GM10248 (cell line): ENCODE measurements at regions not wholly inside any gene's neighbourhood (a gene's known extent, or its start where the extent isn't known, plus 50 kb on each side); places are given as distances from the start of the nearest gene placed in this dataset.

Experiments used
- CTCF ChIA-PET: fragments of 300-600 bp; sonication (Branson Sonifier 250); formaldehyde crosslinking; extraction: SDS; loops from one replicate; lab custom pipeline; 2021; ENCODE audit warnings: antibody characterized with exemption; lab: Yijun Ruan, JAX
- POLR2A ChIA-PET: fragments of 350-650 bp; sonication (Branson Sonifier 250); formaldehyde crosslinking; extraction: SDS; loops from one replicate; lab custom pipeline; 2020; ENCODE audit warnings: antibody characterized with exemption; lab: Yijun Ruan, JAX
- DNase-seq: peaks from one replicate; pipeline ENCODE4 v3.0.0; 2012; ENCODE audit errors: extremely low spot score
- TF ChIP-seq, protein P1 (sequence below): IDR thresholded peaks from 2 replicates; pipeline ENCODE4 v1.5.1; 2012; ENCODE audit warnings: mild to moderate bottlenecking, low read depth; ENCODE audit errors: extremely low read depth, missing control alignments, control extremely low read depth

DNA sequence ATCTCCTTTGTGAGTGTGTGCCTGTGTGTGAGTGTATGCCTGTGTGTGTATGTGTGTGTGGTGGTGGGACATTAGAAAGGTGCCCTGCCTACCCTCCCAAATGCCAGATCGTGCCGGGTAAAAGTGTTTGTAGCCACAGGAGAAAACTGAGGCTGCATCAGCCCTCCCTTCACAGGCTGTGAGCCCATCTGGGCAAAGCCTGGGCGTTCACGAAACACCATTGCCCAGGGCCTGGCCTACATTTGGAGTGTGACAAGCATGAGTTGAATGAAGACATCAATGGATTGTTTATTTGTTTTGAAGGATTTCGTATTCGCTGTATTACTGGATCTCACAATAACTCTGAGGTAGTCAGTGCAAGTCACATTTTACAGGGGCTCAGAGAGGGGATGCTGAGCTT lies 270.8 kb downstream of the NSG2 start:
- POLR2A ChIA-PET, result no interaction called here

DNA sequence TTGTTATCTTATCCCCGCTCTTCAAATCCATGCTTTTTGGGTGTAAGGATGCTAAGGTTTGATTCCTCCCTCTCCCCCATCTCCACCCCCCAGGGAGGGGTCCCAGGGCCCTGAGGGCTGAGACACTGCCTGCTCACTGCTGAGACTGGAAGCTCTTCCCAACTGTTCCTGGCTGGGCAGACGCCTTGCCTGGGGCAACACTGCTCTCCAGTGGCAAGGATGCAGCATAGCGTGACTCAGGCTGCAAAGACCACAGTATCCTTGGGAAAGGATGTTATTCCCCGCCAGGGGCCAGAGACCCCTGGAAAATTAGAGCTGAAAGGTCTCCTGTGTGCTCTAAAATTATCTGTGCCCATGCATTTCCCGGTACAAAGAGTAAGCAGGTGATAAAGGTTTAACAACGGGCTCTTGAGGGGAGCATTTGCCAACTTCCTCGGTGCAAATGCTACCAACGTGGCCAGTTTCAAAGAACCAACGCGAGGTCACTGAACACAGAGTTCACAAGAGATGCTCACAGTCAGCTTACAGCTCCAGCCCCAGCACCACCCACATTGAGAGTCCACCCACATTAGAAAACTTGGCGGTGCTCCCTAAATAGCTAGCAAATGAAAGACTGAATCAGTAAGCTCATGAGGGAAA lies 271.9 kb downstream of the NSG2 start:
- CTCF ChIA-PET, result interaction anchor here (0.6 to 3.4 kb wide), 17 partner anchors 8 to 1026 kb away, joined by 3 to 20 read pairs (median 5); partner anchors contain the start of gene NSG2
- peak; percentile 42 for DNase-seq
- TF ChIP-seq, protein P1, sequence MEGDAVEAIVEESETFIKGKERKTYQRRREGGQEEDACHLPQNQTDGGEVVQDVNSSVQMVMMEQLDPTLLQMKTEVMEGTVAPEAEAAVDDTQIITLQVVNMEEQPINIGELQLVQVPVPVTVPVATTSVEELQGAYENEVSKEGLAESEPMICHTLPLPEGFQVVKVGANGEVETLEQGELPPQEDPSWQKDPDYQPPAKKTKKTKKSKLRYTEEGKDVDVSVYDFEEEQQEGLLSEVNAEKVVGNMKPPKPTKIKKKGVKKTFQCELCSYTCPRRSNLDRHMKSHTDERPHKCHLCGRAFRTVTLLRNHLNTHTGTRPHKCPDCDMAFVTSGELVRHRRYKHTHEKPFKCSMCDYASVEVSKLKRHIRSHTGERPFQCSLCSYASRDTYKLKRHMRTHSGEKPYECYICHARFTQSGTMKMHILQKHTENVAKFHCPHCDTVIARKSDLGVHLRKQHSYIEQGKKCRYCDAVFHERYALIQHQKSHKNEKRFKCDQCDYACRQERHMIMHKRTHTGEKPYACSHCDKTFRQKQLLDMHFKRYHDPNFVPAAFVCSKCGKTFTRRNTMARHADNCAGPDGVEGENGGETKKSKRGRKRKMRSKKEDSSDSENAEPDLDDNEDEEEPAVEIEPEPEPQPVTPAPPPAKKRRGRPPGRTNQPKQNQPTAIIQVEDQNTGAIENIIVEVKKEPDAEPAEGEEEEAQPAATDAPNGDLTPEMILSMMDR, result peak; percentile 67
- POLR2A ChIA-PET, result no interaction called here

More for the DNA sequence above, 270.8 kb downstream of the NSG2 start:
- no peak for DNase-seq
- TF ChIP-seq, protein P1, result no peak
- CTCF ChIA-PET, result interaction anchor here (0.9 to 3.4 kb wide), 12 partner anchors 9 to 1024 kb away, joined by 3 to 20 read pairs (median 6); partner anchors contain the start of gene NSG2

DNA sequence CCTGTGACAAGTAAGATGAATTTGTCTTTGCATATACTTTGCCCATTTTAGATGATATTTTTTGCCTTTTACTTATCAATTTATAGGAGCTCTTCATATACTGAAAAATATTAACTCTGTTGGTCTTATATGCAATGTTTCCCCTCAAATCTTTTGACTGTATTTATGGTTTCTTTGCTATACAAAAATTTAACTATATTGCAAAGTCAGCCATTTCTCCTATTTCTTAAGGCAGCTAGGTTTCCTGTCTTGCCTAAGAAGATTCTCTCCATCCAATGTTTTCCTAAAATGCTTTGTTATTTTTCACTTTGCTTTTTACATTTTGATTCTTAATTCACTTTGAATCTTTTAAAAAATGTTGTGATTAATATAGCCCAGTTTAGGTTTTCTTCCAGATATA lies 273.1 kb downstream of the NSG2 start:
- ChIA-PET POLR2A (no interaction called here), CTCF (interaction anchor here (1.4 to 3.4 kb wide), 6 partner anchors 8 to 273 kb away, joined by 6 to 20 read pairs (median 7); partner anchors contain the start of gene NSG2)
- TF ChIP-seq, protein P1, result no peak
- DNase-seq, result no peak

DNA sequence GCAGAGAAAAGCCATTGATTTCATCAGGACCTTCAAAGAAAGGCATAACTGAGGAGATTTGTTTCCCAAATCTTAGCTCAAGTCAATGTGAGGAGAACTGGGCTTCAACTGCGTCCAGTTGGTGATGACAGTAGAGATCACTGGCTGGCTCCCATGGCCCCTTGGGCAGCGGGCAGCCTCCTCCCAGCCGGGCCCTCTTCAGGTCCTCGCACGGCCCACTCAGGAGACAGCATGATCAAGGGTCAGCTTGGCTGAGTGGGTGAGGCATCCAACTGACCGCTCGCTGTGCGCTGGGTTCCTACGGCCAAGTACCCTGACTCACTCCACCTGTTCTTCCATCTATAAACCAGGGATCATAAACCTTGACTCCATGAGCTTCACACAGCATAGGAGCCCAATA lies 274.0 kb downstream of the NSG2 start:
- TF ChIP-seq, protein P1, result no peak
- no peak for DNase-seq
- ChIA-PET CTCF (interaction anchor here (1.4 to 3.4 kb wide), 3 partner anchors 7 to 15 kb away, joined by 6 to 10 read pairs (median 7); no protein-coding TSS in a partner anchor), POLR2A (no interaction called here)

DNA sequence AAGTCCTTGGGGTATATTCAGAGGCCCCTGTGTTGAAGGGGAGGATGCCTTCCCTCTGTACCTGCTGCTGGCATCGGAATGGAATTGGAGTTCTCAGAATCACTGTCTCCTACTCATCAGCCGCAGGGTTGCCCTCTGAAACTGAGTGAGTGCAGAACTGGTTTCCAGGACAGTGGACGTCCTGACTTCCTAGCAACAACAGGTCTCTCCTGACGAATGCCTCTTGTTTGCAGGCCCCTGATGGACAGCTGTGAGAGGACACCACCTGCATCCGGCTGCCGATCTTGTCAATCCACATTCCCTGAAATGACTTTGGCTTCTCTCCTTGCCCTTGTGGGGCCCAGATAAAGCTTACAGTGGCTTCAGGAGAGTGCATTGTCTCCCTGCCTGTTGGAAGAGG lies 274.5 kb downstream of the NSG2 start:
- TF ChIP-seq, protein P1, result no peak
- no peak for DNase-seq
- CTCF ChIA-PET, result interaction anchor here (2.0 kb wide), 1 partner anchor 9 kb away, joined by 7 read pairs; no protein-coding TSS in a partner anchor
- POLR2A ChIA-PET, result no interaction called here

DNA sequence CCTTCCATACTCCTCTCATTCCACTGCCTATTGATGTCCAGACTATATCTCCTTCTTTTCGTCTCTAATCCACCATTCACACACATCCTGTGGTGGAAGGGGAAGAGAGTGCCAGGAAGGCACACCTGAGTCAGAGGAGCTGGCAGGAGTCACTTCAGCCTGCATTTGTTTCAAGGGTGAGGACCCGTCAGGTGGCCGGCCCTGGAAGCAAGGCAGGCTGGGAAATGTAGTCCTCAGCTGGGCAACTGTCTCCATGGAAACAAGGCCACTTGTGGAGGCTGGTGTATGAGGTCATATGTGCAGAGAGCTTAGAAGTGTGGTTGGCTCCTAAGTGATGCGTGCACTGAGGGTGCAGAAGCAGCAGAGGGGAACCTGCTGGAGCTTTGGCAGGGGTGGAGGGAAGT lies 278.4 kb downstream of the NSG2 start:
- CTCF ChIA-PET, result interaction anchor here (1.2 to 4.8 kb wide), 4 partner anchors 12 to 279 kb away, joined by 4 to 42 read pairs (median 9); partner anchors contain the start of gene NSG2
- TF ChIP-seq, protein P1, result no peak
- peak; percentile 51 for DNase-seq
- POLR2A ChIA-PET, result no interaction called here
